ENCODE measurements at regions not wholly inside any gene's neighbourhood (a gene's known extent, or its start where the extent isn't known, plus 50 kb on each side); places are given as distances from the start of the nearest gene placed in this dataset.
"Not testable (repeated sequence)": the region's sequence is repeated elsewhere in the genome, so short reads cannot be mapped to it uniquely, and the experiment has no call there.

- DNase-seq = no peak
Measured at GRCh38 chr1:113185463-113186104, 112.6 kb downstream of the LRIG2 start.

DNA sequence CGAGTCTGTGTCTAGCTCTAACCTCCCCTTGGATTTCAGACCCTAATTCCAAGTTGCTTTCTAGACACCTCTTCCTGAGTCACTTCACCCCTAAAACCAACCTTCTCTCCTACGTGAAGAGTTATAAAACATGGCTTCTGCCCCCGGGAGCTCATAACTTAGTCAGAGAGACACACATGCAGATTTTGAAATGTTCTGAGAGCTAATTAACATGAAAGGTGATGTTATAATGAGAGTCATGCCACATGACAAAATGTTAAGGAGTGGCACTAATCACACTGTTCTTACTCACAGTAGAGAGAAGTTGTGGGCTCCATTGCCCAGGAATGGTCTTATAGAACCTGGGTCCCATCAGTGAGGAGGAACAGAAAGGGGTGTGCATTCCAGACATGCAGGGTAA lies 117.1 kb downstream of the LRIG2 start:
- no peak for DNase-seq

GRCh38 chr1:113190930-113191329 lies 117.9 kb downstream of the LRIG2 start:
- no peak for DNase-seq

DNA sequence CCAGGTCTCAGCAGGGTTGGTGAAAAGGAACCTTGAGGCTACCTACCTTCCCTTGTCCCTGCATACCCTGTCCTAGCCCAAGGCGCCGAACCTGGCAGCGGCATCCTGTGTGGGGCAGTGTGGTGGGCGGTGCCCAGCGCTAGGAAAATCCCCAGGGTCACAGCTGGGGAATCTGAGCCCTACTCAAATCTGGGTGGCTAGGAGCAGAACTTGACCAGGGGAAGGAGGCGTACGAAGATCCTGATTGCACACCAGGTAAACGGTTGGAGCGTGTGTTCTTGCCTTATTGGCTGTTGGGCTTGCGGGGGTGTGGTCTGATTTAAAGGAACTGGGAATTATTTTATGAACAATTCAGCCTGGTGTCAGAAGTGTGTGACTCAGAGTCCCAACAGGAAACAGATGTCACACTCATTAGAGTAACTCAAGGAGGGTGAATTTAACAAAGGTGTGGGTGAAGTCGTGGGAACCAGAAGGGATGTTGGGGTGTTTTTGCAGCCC lies 118.6 kb downstream of the LRIG2 start:
- DNase-seq = no peak

- no peak for DNase-seq
Measured at GRCh38 chr1:113192242-113192641, 119.2 kb downstream of the LRIG2 start.

GRCh38 chr1:113192980-113193379 lies 120.0 kb downstream of the LRIG2 start:
- no peak for DNase-seq

GRCh38 chr1:113194846-113195830 lies 122.1 kb downstream of the LRIG2 start:
- no peak for DNase-seq

DNA sequence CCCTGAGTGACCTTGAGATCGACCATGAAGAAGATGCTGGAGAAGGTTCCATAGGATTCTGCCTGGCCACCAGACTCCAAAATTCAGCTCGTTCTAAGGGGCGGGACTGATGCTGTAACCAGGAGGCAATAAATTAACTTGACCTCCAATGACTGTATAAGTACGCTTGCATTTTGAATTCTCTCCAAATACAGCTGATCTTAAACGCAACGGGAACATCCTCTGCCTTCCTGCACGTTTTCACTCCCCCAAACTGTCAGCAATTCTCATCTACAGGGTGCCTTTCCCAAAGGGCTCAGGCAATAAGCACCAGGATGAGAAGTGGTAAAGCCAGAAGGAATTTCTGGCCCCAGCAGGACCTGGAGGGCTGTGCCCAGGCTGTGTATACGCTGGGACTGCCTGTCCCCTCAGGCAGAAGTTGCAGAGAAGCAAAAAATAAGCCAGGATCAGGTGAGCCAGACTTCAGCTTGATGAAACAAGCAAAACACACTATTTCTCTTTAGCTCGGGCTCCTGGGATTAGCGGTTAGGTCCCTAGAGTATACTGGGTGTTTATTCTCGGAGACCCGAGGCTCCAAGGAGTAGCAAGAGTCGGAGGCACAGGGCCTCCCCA lies 124.8 kb downstream of the LRIG2 start:
- no peak for DNase-seq

DNA sequence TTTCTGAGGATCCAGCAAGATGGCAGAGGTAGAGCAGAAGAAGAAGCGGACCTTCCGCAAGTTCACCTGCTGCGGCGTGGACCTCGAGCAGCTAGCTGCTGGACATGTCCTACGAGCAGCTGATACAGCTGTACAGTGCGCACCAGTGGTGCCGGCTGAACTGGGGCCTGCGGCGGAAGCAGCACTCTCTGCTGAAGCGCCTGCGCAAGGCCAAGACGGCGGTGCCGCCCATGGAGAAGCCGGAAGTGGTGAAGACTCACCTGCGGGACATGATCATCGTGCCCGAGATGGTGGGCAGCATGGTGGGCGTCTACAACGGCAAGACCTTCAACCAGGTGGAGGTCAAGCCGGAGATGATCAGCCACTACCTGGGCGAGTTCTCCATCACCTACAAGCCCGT lies 125.8 kb downstream of the LRIG2 start:
- no peak for DNase-seq

DNA sequence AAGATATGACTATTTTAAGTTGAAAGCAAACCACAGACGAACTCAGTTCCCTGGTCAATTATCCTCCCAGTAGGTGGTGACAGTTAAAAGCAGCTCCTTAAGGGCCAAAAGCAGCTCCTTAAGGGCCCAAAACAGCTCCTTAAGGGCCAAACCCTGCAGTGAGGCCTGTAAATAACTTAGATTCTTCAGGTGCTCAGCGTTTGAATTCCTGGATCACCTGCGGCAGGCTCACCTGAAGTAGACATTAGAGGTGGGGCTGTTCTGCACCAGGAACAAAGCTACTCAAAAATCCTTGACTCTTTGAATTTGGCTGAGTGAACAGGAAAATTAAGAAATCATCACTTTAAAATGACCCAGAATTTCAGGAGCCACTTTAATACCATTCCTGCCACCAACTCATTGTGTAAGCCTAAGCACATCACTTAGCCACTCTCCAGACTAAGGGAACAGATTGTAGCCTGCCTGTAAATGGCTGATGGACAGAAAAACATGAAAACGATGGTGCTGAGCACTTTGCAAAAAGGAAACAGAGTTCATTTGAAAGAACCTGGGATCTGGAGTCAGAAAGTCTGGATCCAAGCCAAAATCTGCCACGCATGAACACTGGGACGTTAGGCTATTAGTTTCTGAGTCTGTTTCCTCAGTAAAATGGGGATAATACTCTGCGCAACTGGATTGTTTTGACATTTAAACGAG lies 126.9 kb downstream of the LRIG2 start:
- DNase-seq = no peak

DNA sequence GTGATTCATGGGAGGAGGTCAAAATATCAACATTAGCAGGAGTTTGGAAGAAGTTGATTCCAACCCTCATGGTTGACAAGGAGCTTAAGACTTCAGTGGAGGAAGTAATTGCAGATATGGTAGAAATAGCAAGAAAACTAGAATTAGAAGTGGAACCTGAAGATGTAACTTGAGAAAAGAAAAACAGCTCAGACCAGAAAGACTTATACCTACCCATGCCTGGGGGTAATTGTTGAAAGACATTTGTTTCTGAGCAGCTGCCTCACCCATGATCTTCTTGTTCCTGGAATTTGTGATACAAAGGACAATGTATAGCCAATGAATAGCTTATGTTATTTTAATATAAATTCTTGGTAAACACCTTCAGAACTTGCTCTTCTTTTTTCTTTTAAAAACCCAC lies 128.6 kb downstream of the LRIG2 start:
- no peak for DNase-seq

DNA sequence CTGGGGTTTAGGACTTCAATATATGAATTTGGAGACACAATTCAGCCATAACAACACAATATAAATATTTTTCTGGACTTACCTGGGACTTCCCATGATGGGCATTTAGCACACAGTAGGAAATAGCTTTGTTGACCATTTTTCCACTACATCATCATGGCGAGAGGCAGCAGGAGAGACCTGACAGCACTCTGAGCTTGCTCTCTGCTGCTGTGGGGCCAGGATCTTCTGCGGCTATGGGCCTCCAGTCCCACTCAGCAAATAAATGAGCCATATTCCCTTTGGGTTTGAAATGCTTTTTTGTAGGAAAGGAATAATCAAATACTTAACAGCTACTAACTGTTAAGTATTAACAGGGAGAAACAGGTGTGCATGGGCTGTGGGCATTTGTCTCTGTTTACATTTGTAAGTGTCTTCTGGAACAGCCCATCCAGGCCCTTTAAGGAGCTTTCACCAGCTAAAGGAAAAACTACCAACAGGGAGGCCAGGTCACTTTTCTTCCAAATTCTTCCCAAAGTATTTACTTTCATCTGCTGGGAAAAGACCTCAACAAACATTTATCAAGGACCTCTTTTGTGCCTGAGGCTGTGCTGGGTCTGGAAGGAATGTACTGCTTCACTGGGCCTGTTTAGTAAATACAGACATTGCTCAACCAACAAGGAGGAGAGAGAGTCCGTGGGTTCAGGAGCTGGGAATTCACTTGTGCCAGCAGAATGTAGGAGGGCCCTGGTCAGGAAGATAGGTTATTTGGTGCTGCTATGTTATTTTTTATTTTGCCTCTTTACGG lies 133.2 kb downstream of the LRIG2 start:
- DNase-seq = no peak

DNA sequence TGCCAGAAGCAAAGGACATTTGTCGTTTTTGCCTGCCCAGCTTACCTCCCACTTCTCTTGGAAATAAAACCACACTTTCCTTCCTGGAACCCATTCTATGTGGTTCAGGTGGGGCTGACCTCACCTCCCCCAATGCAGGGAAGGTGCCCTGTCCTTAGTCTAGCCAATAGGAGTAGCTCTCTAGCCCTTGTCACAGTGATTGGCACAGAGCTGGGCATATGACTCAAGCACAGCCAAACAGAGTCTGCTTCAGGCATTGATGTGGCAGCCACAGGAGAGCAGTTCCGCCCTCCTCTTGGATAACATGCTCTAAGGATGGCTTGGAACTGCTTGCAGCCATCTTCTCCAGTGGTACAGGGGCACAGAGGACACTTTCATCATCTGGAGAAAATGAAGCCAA lies 134.0 kb downstream of the LRIG2 start:
- DNase-seq = no peak

DNA sequence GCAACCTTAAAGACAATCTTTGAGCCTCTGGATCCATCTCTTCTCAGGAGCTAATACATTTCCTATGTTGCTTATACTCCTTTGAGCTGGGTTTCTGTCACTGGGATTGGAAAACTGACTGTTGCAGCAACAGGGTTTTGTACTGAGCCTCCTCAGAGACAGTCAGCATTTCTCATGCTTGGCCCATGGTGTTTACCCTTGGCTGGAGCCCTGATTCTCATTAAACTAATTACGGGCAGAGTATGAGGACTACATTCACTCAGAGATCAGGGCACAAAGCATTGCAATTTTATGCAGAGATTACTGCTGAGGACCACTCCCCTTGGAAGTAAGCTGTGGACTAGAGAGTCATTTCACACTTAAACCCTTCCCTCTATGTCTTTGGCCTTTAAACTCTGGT lies 134.5 kb downstream of the LRIG2 start:
- no peak for DNase-seq

GRCh38 chr1:113208425-113208824 lies 135.4 kb downstream of the LRIG2 start:
- DNase-seq = not testable (repeated sequence)

GRCh38 chr1:113210248-113210647 lies 137.2 kb downstream of the LRIG2 start:
- no peak for DNase-seq

DNA sequence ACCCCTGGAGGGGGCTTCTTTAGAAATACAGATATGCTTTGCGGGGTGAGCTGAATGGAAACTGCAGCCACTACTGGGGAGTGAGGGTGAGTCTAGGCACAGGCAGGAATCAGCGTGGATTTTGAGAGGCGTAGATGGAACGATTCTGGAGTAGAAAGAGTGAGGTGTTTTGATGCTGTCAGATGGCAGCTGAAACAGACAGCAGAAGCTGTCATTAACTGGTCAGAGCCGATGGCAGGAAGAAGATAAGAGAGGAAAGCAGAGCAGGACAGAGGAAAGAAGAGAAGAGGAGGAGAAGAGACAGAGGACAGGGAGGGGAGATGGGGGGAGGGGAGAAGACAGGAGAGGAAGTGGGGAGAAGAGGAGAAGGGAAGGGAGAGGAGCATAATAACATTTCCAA lies 138.5 kb downstream of the LRIG2 start:
- DNase-seq = no peak

DNA sequence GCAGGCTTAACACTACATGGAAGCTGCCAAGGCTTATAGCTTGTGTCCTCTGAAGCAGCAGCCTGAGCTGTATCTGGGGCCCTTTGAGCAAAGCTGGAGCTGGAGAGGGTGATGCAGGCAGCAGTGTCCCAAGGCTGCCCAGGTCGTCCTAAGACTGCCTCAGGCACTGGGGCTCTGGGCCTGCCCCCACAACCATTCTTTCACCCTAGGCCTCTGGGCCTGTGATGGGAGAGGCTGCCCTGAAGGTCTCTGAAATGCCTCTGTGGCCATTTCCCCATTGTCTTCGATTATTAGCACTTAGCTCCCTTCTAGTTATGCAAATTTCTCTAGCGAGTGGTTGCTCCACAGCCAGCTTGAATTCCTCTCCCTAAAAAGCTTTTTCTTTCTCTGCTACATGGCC lies 142.0 kb downstream of the LRIG2 start:
- no peak for DNase-seq

DNA sequence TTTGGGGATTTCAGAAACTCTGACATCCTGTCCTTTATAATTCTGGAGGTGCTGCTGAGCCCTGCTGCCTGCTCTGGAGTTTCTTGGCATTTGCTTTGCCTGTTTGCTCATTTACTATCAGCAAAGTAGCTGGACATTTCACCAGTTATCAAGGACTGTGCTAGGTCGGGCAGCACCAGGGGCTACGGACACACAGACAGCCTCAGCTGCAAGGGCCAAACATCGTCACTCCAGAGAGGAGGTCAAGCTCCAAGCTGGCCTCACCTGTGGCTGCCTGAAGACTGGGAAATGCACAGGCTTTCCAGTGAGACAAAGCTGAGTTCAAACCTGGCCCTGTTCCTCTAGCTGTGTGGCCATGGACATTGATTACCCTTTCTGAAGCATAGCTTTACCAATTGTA lies 143.7 kb downstream of the LRIG2 start:
- no peak for DNase-seq

DNA sequence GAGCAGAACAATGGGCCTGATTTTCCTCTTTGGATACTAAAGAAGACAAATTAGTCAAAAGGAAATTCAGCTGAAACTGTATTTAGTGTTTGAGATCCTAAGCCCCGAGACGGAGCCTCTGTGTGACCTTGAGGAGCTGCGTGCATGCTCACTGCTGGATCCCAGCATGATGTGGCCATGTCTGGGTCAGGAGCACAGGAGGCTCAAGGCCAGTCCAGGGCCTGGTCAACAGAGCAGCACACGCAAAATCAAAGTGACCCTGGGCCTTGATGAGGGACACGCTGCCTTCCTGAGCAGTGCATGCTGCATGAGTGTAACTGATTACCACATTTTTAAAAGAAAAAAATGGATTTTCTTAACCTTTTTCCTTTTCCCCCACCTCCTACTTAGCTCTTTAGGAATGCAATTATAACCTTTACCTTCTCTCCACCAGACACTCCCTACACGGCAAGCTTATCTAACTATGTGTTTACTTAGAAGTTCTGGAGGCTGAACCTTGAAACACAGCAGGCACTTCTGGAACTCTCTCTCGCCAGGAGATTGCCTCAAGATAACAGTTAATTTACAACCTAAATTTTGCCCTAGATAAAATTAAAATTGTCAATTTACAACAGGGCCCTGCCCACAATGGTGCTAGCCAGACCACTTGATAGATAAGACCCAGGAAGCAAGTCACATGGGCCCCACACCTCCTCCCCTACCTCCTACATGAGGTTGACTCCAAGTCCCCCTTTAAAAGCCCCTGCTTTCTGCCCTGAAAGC lies 144.6 kb downstream of the LRIG2 start:
- no peak for DNase-seq

- no peak for DNase-seq
Measured at GRCh38 chr1:113219377-113219776, 146.4 kb downstream of the LRIG2 start.

Measured in NCI-H510A treated with DMSO at 0.1 percent for 48 hours (cell line).